Pons (tissue), 1 donor: ENCODE measurements at regions not wholly inside any gene's neighbourhood (a gene's known extent, or its start where the extent isn't known, plus 50 kb on each side); places are given as distances from the start of the nearest gene placed in this dataset.
"Not testable (repeated sequence)": the region's sequence is repeated elsewhere in the genome, so short reads cannot be mapped to it uniquely, and the experiment has no call there.

Experiments
- DNase-seq: peaks from one replicate; pipeline ENCODE4 v3.0.0-alpha.2; 2016; ENCODE audit warnings: low spot score

GRCh38 chr12:93979189-93979588, 169.2 kb upstream of the PLXNC1 start:
- peak; percentile 34 for DNase-seq

GRCh38 chr12:93980711-93981110, 167.7 kb upstream of the PLXNC1 start:
- DNase-seq: peak; percentile 18

- no peak for DNase-seq
These were observed 167.0 kb upstream of the PLXNC1 start for GRCh38 chr12:93981411-93981810.

- DNase-seq: no peak
These were observed 165.5 kb upstream of the PLXNC1 start for GRCh38 chr12:93982771-93983315.

- DNase-seq: no peak
These were observed 164.4 kb upstream of the PLXNC1 start for GRCh38 chr12:93984005-93984404.

- DNase-seq: no peak
These were observed 158.4 kb upstream of the PLXNC1 start for GRCh38 chr12:93989949-93990348.

- peak; percentile 76 for DNase-seq
These were observed 157.3 kb upstream of the PLXNC1 start for GRCh38 chr12:93990832-93991803.

GRCh38 chr12:93991829-93992461, 156.4 kb upstream of the PLXNC1 start:
- no peak for DNase-seq

GRCh38 chr12:93994721-93995120, 153.7 kb upstream of the PLXNC1 start:
- no peak for DNase-seq

GRCh38 chr12:93996321-93996720, 152.1 kb upstream of the PLXNC1 start:
- DNase-seq: no peak

- DNase-seq: no peak
These were observed 146.7 kb upstream of the PLXNC1 start for GRCh38 chr12:94001691-94002090.

GRCh38 chr12:94002925-94003324, 145.5 kb upstream of the PLXNC1 start:
- not testable (repeated sequence) for DNase-seq

GRCh38 chr12:94007833-94008232, 140.5 kb upstream of the PLXNC1 start:
- DNase-seq: not testable (repeated sequence)

- DNase-seq: no peak
These were observed 138.1 kb upstream of the PLXNC1 start for GRCh38 chr12:94010307-94010706.

- no peak for DNase-seq
These were observed 136.3 kb upstream of the PLXNC1 start for GRCh38 chr12:94012071-94012470.

GRCh38 chr12:94012590-94012989, 135.8 kb upstream of the PLXNC1 start:
- DNase-seq: no peak

GRCh38 chr12:94017247-94017646, 131.1 kb upstream of the PLXNC1 start:
- DNase-seq: not testable (repeated sequence)

GRCh38 chr12:94020335-94020734, 128.0 kb upstream of the PLXNC1 start:
- DNase-seq: no peak

GRCh38 chr12:94023879-94024278, 124.5 kb upstream of the PLXNC1 start:
- no peak for DNase-seq

- no peak for DNase-seq
These were observed 123.3 kb upstream of the PLXNC1 start for GRCh38 chr12:94025068-94025467.

- no peak for DNase-seq
These were observed 122.6 kb upstream of the PLXNC1 start for GRCh38 chr12:94025756-94026155.

- DNase-seq: no peak
These were observed 121.8 kb upstream of the PLXNC1 start for GRCh38 chr12:94026596-94026995.

GRCh38 chr12:94027561-94027960, 120.8 kb upstream of the PLXNC1 start:
- no peak for DNase-seq
